GM12878 (cell line): ENCODE measurements at regions not wholly inside any gene's neighbourhood (a gene's known extent, or its start where the extent isn't known, plus 50 kb on each side); places are given as distances from the start of the nearest gene placed in this dataset.
"Not testable (repeated sequence)": the region's sequence is repeated elsewhere in the genome, so short reads cannot be mapped to it uniquely, and the experiment has no call there.

ENCODE experiments used
- ATAC-seq: fragments of 200-7000 bp; cut with Tn5 transposase; 3 replicates; pipeline ENCODE4 v1.9.1; 2020; ENCODE audit warnings: mild to moderate bottlenecking, moderate library complexity
- BruUV-seq: library from RNA; stranded (reverse); fragments of 400-500 nt; replicated peaks from 2 replicates; lab custom pipeline; 2021; lab: Mats Ljungman, UMichigan
- CTCF ChIA-PET: fragments of 300-600 bp; sonication (Branson Sonifier 250); formaldehyde crosslinking; extraction: SDS; loops from one replicate; lab custom pipeline; 2021; ENCODE audit warnings: inconsistent platforms; lab: Yijun Ruan, JAX
- POLR2A ChIA-PET: fragments of 350-600 bp; formaldehyde crosslinking; extraction: SDS; loops from one replicate; lab custom pipeline; 2021; ENCODE audit warnings: inconsistent platforms; lab: Charles Lee
- RAD21 ChIA-PET: fragments of 300-600 bp; sonication (Branson Sonifier 250); formaldehyde crosslinking; loops from one replicate; lab custom pipeline; 2023; ENCODE audit warnings: antibody characterized with exemption; ENCODE audit not compliant: unreplicated experiment; lab: Charles Lee
- SMC1A ChIA-PET: fragments of 300-600 bp; sonication (Branson Sonifier 250); formaldehyde crosslinking; loops from one replicate; lab custom pipeline; 2023; ENCODE audit not compliant: unreplicated experiment, uncharacterized antibody; lab: Charles Lee
- DNase-seq: peaks from one replicate; pipeline ENCODE4 v3.0.0-alpha.2; 2011; ENCODE audit warnings: low read depth, low spot score
- FAIRE-seq: peaks from 3 replicates; lab custom pipeline; 2011; peaks lifted over from hg19 to GRCh38; lab: Jason Lieb, UNC
- H2AFZ ChIP-seq: 2 replicates; pipeline ENCODE4 v1.6.0; 2011; ENCODE audit warnings: low read depth, low read length, control low read depth; ENCODE audit not compliant: control insufficient read depth
- H3K27ac ChIP-seq: 2 replicates; pipeline ENCODE4 v1.5.1; 2011; ENCODE audit warnings: control low read depth; ENCODE audit not compliant: control insufficient read depth, insufficient read depth
- H3K27me3 ChIP-seq, 2 experiments: replicated peaks in 1 of 2; 2 replicates each; pipeline versions ENCODE4 v1.6.0 to v1.6.1; 2011; ENCODE audit warnings: low read length in 1 of 2; ENCODE audit not compliant: control insufficient read depth in 2 of 2, insufficient read depth in 2 of 2
- H3K36me3 ChIP-seq, 2 experiments: 2 replicates each; pipeline ENCODE4 v1.5.1; 2011; ENCODE audit warnings: low read length in 1 of 2; ENCODE audit not compliant: control insufficient read depth in 2 of 2, insufficient read depth in 2 of 2
- H3K4me1 ChIP-seq: 2 replicates; pipeline ENCODE4 v1.6.1; 2011; ENCODE audit warnings: mild to moderate bottlenecking, low read length, moderate library complexity, mixed read lengths; ENCODE audit not compliant: control insufficient read depth, insufficient read depth
- H3K4me2 ChIP-seq: 2 replicates; pipeline ENCODE4 v1.6.0; 2011; ENCODE audit warnings: control low read depth; ENCODE audit not compliant: control insufficient read depth, insufficient read depth
- H3K4me3 ChIP-seq: fragments of 200-600 bp; sonication (generic); 2 replicates; pipeline ENCODE4 v1.5.1; 2016
- H3K79me2 ChIP-seq: 2 replicates; pipeline ENCODE4 v1.6.0; 2011; ENCODE audit warnings: low read length; ENCODE audit not compliant: control insufficient read depth, insufficient read depth
- H3K9ac ChIP-seq: 2 replicates; pipeline ENCODE4 v1.8.0; 2011; ENCODE audit warnings: low read length, control low read depth, mixed read lengths; ENCODE audit not compliant: control insufficient read depth, insufficient read depth
- H3K9me3 ChIP-seq: replicated peaks from 3 replicates; pipeline ENCODE4 v1.5.1; 2011; ENCODE audit warnings: mild to moderate bottlenecking, low read length; ENCODE audit not compliant: control insufficient read depth, insufficient read depth
- H4K20me1 ChIP-seq: 2 replicates; pipeline ENCODE4 v1.6.0; 2011; ENCODE audit not compliant: control insufficient read depth, insufficient read depth
- WGBS: methylation state at CpG from one replicate; pipeline ENCODE4 v1.1.6; 2016; ENCODE audit warnings: low lambda C conversion rate; ENCODE audit not compliant: insufficient replicate concordance, insufficient coverage; ENCODE audit errors: missing lambda C conversion rate; 5-methylcytosine and 5-hydroxymethylcytosine counted together
- in situ Hi-C: fragments of 300-500 bp; cut with MboI; formaldehyde crosslinking; loops from 9 replicates; pipeline ENCODE4 v1.14.3; 2018; ENCODE audit warnings: mixed read lengths
- intact Hi-C: fragments of 100-400 bp; cut with micrococcal nuclease; formaldehyde crosslinking; loops from one replicate; pipeline ENCODE4 v1.14.2; 2022; ENCODE audit not compliant: unreplicated experiment

DNA sequence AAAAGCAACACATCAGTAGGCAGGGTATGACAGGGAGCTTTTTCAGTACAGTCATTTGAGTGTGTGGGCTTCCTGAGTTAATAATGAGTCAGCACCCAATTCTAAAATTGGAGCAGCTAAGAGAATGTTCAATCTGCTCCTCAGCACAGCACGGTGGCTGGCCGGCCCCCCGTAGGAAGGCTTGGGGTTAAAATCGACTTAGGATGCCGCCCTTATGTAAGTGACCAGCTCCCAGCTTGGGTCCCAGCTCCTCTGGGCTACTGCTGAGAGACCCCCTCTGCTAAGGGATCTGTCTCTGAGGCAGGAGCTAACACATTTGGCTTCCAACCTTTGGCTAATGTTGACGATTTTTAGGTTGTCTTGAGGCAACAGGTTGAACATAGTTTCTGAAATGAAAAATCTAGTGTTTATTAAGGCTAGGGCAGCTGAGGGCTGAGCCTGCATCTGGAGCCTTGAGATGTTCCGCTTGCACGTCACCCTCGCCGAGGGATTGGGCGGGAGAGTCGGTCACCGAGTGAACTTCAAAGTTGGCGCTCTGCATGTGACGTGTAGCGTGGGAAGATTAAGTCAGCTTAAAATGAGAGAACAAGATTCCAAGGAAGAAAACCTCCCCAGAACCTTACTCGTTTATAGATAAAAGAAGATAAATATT lies 291.3 kb upstream of the PLGLB2 start:
- H3K27me3 ChIP-seq, DNase-seq, POLR2A ChIA-PET, FAIRE-seq, BruUV-seq, H2AFZ ChIP-seq, H3K9me3 ChIP-seq, H4K20me1 ChIP-seq, RAD21 ChIA-PET, CTCF ChIA-PET, H3K79me2 ChIP-seq, SMC1A ChIA-PET, H3K4me1 ChIP-seq, in situ Hi-C loops, H3K36me3 ChIP-seq, intact Hi-C loops: not testable (repeated sequence)
- peak overlapping the region; percentile 71 for H3K4me2 ChIP-seq
- WGBS: 2% methylated on average over 6 of the region's 17 CpGs
- H3K9ac ChIP-seq: peak overlapping the region; percentile 69; the same call in 1 of the 2 replicates
- H3K4me3 ChIP-seq: peak overlapping the region; percentile 64
- H3K27ac ChIP-seq: peak overlapping the region; percentile 69
- ATAC-seq: peak; percentile 83

DNA sequence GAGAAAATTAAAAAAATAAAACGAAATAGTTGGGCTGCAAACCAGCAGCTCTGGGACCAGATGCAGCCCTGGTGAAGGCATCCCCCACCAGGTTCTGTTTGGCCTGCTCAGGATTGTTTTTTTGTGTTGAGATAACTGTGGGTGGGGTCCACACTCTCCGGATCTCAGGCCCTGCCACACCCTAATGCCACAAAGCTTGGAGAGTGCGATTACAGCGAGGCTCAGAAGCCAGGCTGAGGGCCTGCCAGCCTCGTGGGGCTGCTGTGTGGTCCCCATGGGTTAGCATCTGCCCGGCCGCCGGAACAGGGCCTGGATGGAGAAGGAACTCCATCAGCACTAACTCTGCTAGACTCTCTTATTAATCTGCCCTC lies 290.8 kb upstream of the PLGLB2 start:
- in situ Hi-C loops, SMC1A ChIA-PET, CTCF ChIA-PET, H3K27me3 ChIP-seq, POLR2A ChIA-PET, intact Hi-C loops, FAIRE-seq, H3K4me1 ChIP-seq, H3K79me2 ChIP-seq, H4K20me1 ChIP-seq, H3K27ac ChIP-seq, RAD21 ChIA-PET, H3K36me3 ChIP-seq, H3K9ac ChIP-seq, H2AFZ ChIP-seq, BruUV-seq, DNase-seq, H3K4me3 ChIP-seq, H3K4me2 ChIP-seq, H3K9me3 ChIP-seq: not testable (repeated sequence)
- ATAC-seq: 0 out of 3 replicates have a peak, but pooled peaks have one; percentile 5
- WGBS: no CpG with 5 or more reads among the region's 8 CpGs

DNA sequence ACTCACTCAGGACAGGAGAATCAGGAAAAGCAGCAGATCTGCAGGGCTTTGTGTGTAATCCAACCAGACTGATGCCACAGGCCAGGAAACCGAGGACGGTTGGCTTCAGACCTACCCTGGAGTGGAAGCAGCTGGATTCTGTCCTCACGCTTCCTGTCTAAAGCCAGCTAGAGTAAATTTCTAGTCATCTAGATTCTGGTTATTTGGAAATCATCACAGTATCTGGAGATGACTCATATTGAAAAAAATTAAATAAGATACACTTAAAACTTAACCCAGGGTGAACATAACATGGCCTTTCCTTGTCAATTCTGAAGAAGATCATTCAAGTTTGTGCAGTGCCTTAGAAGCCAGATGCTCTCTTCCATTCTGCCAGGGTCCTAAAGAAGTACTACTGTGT lies 288.9 kb upstream of the PLGLB2 start:
- intact Hi-C loops, RAD21 ChIA-PET, H3K4me2 ChIP-seq, H2AFZ ChIP-seq, H3K4me3 ChIP-seq, H3K79me2 ChIP-seq, H3K27me3 ChIP-seq, BruUV-seq, ATAC-seq, FAIRE-seq, H4K20me1 ChIP-seq, H3K9me3 ChIP-seq, H3K9ac ChIP-seq, H3K27ac ChIP-seq, H3K4me1 ChIP-seq, POLR2A ChIA-PET, in situ Hi-C loops, DNase-seq, CTCF ChIA-PET, SMC1A ChIA-PET, H3K36me3 ChIP-seq: not testable (repeated sequence)
- no CpG with 5 or more reads among the region's 3 CpGs for WGBS

DNA sequence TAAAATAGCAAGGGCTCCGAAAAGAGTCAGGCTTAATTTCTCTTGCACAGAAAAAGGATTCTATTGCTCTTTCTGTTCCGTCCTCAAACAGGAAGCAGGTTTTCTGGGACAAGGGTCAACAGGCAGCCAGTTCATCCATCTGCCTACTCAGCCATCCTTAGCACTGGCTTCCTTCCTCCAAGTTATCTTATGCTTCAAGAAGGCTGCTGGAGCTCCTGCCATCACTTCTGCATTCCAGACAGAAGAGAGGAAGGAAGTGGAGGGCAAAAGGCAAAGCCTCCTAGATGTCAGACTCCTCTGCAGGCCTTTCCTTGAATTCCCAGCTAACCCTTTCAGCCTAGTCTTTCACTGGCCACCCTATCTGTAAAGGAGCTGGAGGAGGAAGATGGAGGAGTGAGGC lies 287.8 kb upstream of the PLGLB2 start:
- H3K79me2 ChIP-seq, CTCF ChIA-PET, H3K27me3 ChIP-seq, ATAC-seq, H4K20me1 ChIP-seq, POLR2A ChIA-PET, in situ Hi-C loops, DNase-seq, H3K27ac ChIP-seq, FAIRE-seq, H3K9ac ChIP-seq, H3K4me2 ChIP-seq, BruUV-seq, SMC1A ChIA-PET, H2AFZ ChIP-seq, H3K36me3 ChIP-seq, H3K4me3 ChIP-seq, H3K4me1 ChIP-seq, RAD21 ChIA-PET, intact Hi-C loops, H3K9me3 ChIP-seq: not testable (repeated sequence)
- WGBS: 100% methylated on average over 1 of the region's 2 CpGs
